ENCODE measurements at regions not wholly inside any gene's neighbourhood (a gene's known extent, or its start where the extent isn't known, plus 50 kb on each side); places are given as distances from the start of the nearest gene placed in this dataset.
"Not testable (repeated sequence)": the region's sequence is repeated elsewhere in the genome, so short reads cannot be mapped to it uniquely, and the experiment has no call there.

GRCh38 chr2:175844169-175844568 lies 157.9 kb downstream of the LNPK start:
- POLR2A ChIA-PET: no interaction called here
- no peaks in the 10 kb centered on the region for H3K36me3 Mint-ChIP-seq (ENCODE audit: low read depth)
- peaks cover 4% of the 10 kb centered on the region for H3K27me3 Mint-ChIP-seq
- no peak overlapping the region for H3K4me3 Mint-ChIP-seq
- CTCF ChIA-PET: no interaction called here
- H3K4me1 Mint-ChIP-seq: no peaks in the 10 kb centered on the region
- H3K9me3 Mint-ChIP-seq: no peaks in the 10 kb centered on the region
- DNase-seq: no peak
- no peak overlapping the region for H3K27ac Mint-ChIP-seq

GRCh38 chr2:175843625-175844024 lies 158.4 kb downstream of the LNPK start:
- ChIA-PET POLR2A (no interaction called here), CTCF (no interaction called here)
- H3K36me3 Mint-ChIP-seq (ENCODE audit: low read depth): no peaks in the 10 kb centered on the region

GRCh38 chr2:175842996-175843395 lies 159.1 kb downstream of the LNPK start:
- Mint-ChIP-seq H3K27me3 (peaks cover 4% of the 10 kb centered on the region), H3K9me3 (no peaks in the 10 kb centered on the region), H3K36me3 (ENCODE audit: low read depth) (no peaks in the 10 kb centered on the region), H3K4me3 (no peak overlapping the region), H3K4me1 (no peaks in the 10 kb centered on the region), H3K27ac (no peak overlapping the region)
- CTCF ChIA-PET: no interaction called here
- POLR2A ChIA-PET: no interaction called here
- no peak for DNase-seq

More at GRCh38 chr2:175843625-175844024, 158.4 kb downstream of the LNPK start:
- no peak overlapping the region for H3K4me3 Mint-ChIP-seq
- H3K27ac Mint-ChIP-seq: no peak overlapping the region
- no peaks in the 10 kb centered on the region for H3K4me1 Mint-ChIP-seq
- DNase-seq: no peak
- H3K9me3 Mint-ChIP-seq: no peaks in the 10 kb centered on the region
- H3K27me3 Mint-ChIP-seq: peaks cover 4% of the 10 kb centered on the region

DNA sequence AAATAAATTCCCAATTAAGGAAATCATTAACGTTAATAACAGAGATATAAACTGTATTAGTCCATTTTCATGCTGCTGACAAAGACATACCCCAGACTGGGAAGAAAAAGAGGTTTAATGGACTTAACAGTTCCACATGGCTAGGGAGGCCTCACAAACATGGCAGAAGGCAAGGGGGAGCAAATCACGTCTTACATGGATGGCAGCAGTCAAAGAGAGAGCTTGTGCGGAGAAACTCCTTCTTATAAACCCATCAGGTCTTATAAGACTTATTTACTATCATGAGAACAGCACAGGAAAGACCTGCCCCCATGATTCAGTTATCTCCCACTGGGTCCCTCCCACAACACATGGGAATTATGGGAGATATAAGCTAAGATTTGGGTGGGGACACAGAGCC lies 161.3 kb downstream of the LNPK start:
- H3K27me3 Mint-ChIP-seq; H3K36me3 Mint-ChIP-seq (ENCODE audit: low read depth); DNase-seq; H3K4me1 Mint-ChIP-seq; H3K4me3 Mint-ChIP-seq; H3K27ac Mint-ChIP-seq; CTCF ChIA-PET; POLR2A ChIA-PET; H3K9me3 Mint-ChIP-seq: not testable (repeated sequence)

DNA sequence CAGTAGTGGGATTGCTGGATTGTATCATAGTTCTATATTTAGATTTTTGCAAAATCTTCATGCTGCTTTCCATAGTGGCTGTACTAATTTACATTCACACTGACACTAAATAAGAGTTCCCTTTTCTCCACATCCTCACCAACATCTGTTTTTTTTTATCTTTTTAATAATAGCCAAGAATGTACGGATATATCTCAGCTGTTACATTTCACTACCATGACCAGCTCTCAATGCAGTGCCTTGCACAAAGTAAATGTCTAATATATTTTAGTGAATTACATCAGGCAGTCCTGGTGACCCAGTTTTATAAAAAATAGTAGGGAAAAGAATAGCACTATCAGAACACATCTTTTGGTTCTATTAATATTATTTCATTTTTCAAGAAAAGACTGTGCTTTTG lies 161.8 kb downstream of the LNPK start:
- H3K27ac Mint-ChIP-seq: no peak overlapping the region
- peaks cover 4% of the 10 kb centered on the region for H3K27me3 Mint-ChIP-seq
- no peaks in the 10 kb centered on the region for H3K9me3 Mint-ChIP-seq
- DNase-seq: no peak
- no peak overlapping the region for H3K4me3 Mint-ChIP-seq
- no peaks in the 10 kb centered on the region for H3K4me1 Mint-ChIP-seq
- no peaks in the 10 kb centered on the region for H3K36me3 Mint-ChIP-seq (ENCODE audit: low read depth)
- ChIA-PET CTCF (no interaction called here), POLR2A (no interaction called here)

- no peak for DNase-seq
- no peaks in the 10 kb centered on the region for H3K9me3 Mint-ChIP-seq
- peaks cover 2% of the 10 kb centered on the region for H3K27me3 Mint-ChIP-seq
- no peak overlapping the region for H3K27ac Mint-ChIP-seq
- no peaks in the 10 kb centered on the region for H3K4me1 Mint-ChIP-seq
- no peaks in the 10 kb centered on the region for H3K36me3 Mint-ChIP-seq (ENCODE audit: low read depth)
- ChIA-PET POLR2A (no interaction called here), CTCF (interaction anchor here (0.5 kb wide), 1 partner anchor 301 kb away, joined by 3 read pairs; no protein-coding TSS in a partner anchor)
- no peak overlapping the region for H3K4me3 Mint-ChIP-seq
Measured at GRCh38 chr2:175838979-175839378, 163.1 kb downstream of the LNPK start.

- Mint-ChIP-seq H3K4me1 (no peaks in the 10 kb centered on the region), H3K9me3 (no peaks in the 10 kb centered on the region), H3K27me3 (peaks cover 8% of the 10 kb centered on the region), H3K4me3 (no peak overlapping the region), H3K27ac (no peak overlapping the region), H3K36me3 (ENCODE audit: low read depth) (no peaks in the 10 kb centered on the region)
- POLR2A ChIA-PET: no interaction called here
- CTCF ChIA-PET: no interaction called here
- no peak for DNase-seq
Measured at GRCh38 chr2:175837046-175837445, 165.0 kb downstream of the LNPK start.

GRCh38 chr2:175836361-175836760 lies 165.7 kb downstream of the LNPK start:
- POLR2A ChIA-PET: no interaction called here
- CTCF ChIA-PET: no interaction called here
- Mint-ChIP-seq H3K27ac (no peak overlapping the region), H3K4me3 (no peak overlapping the region), H3K4me1 (no peaks in the 10 kb centered on the region), H3K36me3 (ENCODE audit: low read depth) (no peaks in the 10 kb centered on the region), H3K27me3 (peaks cover 9% of the 10 kb centered on the region), H3K9me3 (no peaks in the 10 kb centered on the region)
- DNase-seq: no peak

DNA sequence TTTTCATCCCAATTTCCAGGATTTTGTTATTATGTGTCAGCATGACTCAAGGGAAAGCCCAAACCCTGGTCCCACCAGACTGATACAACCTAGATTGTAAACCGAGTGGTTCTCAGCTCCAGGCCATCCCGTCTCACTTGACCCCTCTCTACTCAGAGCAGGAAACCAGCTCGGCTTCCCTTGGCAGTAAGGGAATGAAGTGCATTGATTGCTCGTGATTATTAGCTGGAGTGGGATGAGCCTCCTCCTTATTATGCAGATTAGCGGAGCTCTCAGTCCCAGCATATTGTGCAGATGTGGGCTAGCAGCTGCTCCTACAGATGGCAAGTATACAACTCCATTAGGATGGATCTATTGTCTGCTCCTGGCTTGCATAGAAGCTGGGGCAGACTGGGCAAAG lies 167.6 kb downstream of the LNPK start:
- H3K27me3 Mint-ChIP-seq: peaks cover 14% of the 10 kb centered on the region
- H3K36me3 Mint-ChIP-seq (ENCODE audit: low read depth): no peaks in the 10 kb centered on the region
- H3K9me3 Mint-ChIP-seq: no peaks in the 10 kb centered on the region
- no peak overlapping the region for H3K4me3 Mint-ChIP-seq
- H3K27ac Mint-ChIP-seq: no peak overlapping the region
- ChIA-PET CTCF (no interaction called here), POLR2A (no interaction called here)
- no peak for DNase-seq
- H3K4me1 Mint-ChIP-seq: no peaks in the 10 kb centered on the region

GRCh38 chr2:175832866-175833265 lies 169.2 kb downstream of the LNPK start:
- CTCF ChIA-PET: interaction anchor here (0.6 kb wide), 1 partner anchor 805 kb away, joined by 3 read pairs; no protein-coding TSS in a partner anchor
- DNase-seq: no peak
- Mint-ChIP-seq H3K27ac (no peak overlapping the region), H3K4me1 (no peaks in the 10 kb centered on the region), H3K36me3 (ENCODE audit: low read depth) (no peaks in the 10 kb centered on the region), H3K9me3 (no peaks in the 10 kb centered on the region), H3K4me3 (no peak overlapping the region), H3K27me3 (peaks cover 14% of the 10 kb centered on the region)
- POLR2A ChIA-PET: no interaction called here

- Mint-ChIP-seq H3K36me3 (ENCODE audit: low read depth) (no peaks in the 10 kb centered on the region), H3K27ac (no peak overlapping the region), H3K4me3 (no peak overlapping the region), H3K9me3 (no peaks in the 10 kb centered on the region), H3K27me3 (peaks cover 14% of the 10 kb centered on the region), H3K4me1 (no peaks in the 10 kb centered on the region)
- ChIA-PET POLR2A (no interaction called here), CTCF (no interaction called here)
- DNase-seq: no peak
Measured at GRCh38 chr2:175829741-175830140, 172.3 kb downstream of the LNPK start.

GRCh38 chr2:175827856-175828255 lies 174.2 kb downstream of the LNPK start:
- Mint-ChIP-seq H3K36me3 (ENCODE audit: low read depth) (no peaks in the 10 kb centered on the region), H3K9me3 (no peaks in the 10 kb centered on the region), H3K27ac (no peak overlapping the region), H3K27me3 (peaks cover 14% of the 10 kb centered on the region), H3K4me1 (no peaks in the 10 kb centered on the region), H3K4me3 (no peak overlapping the region)
- ChIA-PET POLR2A (no interaction called here), CTCF (no interaction called here)
- DNase-seq: no peak

- no peak overlapping the region for H3K27ac Mint-ChIP-seq
- CTCF ChIA-PET: no interaction called here
- no peaks in the 10 kb centered on the region for H3K36me3 Mint-ChIP-seq (ENCODE audit: low read depth)
- H3K4me3 Mint-ChIP-seq: no peak overlapping the region
- H3K4me1 Mint-ChIP-seq: no peaks in the 10 kb centered on the region
- POLR2A ChIA-PET: no interaction called here
- no peaks in the 10 kb centered on the region for H3K9me3 Mint-ChIP-seq
- DNase-seq: no peak
- peaks cover 13% of the 10 kb centered on the region for H3K27me3 Mint-ChIP-seq
Measured at GRCh38 chr2:175824243-175824642, 177.8 kb downstream of the LNPK start.

DNA sequence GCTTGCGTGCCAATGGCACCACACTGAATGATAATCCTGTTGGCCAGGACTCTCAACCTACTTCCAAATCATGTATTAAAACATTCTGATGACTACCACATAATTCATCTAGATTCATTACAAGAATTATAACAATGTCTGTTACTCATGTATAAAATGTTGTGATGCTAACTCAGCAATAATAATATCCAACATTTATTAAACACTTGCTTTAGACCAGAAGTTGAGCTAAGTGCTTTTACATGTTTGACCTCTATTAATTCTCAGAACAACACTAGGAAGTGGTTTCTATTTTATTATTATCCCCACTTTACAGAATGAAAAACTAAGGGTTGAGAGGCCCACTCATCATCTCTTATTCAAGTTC lies 178.4 kb downstream of the LNPK start:
- peaks cover 13% of the 10 kb centered on the region for H3K27me3 Mint-ChIP-seq
- H3K9me3 Mint-ChIP-seq: no peaks in the 10 kb centered on the region
- ChIA-PET POLR2A (no interaction called here), CTCF (no interaction called here)
- H3K36me3 Mint-ChIP-seq (ENCODE audit: low read depth): no peaks in the 10 kb centered on the region
- H3K27ac Mint-ChIP-seq: no peak overlapping the region
- no peak for DNase-seq
- H3K4me3 Mint-ChIP-seq: no peak overlapping the region
- no peaks in the 10 kb centered on the region for H3K4me1 Mint-ChIP-seq

Data from activated CD4-positive, alpha-beta memory T cell treated with anti-CD3 and anti-CD28 coated beads, Interleukin-2, amount 10 ng/mL, durations not matched to agents 7 days and 5 days (primary cell).